OCI-LY7 (cell line): ENCODE measurements at regions not wholly inside any gene's neighbourhood (a gene's known extent, or its start where the extent isn't known, plus 50 kb on each side); places are given as distances from the start of the nearest gene placed in this dataset.
"Not testable (repeated sequence)": the region's sequence is repeated elsewhere in the genome, so short reads cannot be mapped to it uniquely, and the experiment has no call there.

Experiments
- BruUV-seq: library from RNA; stranded (reverse); fragments of 400-500 nt; replicated peaks from 2 replicates; lab custom pipeline; 2021; lab: Mats Ljungman, UMichigan
- CTCF ChIA-PET: fragments of 300-600 bp; sonication (Branson Sonifier 250); formaldehyde crosslinking; loops from one replicate; lab custom pipeline; 2022; ENCODE audit warnings: antibody characterized with exemption; ENCODE audit not compliant: unreplicated experiment; lab: Charles Lee
- POLR2A ChIA-PET: fragments of 300-600 bp; sonication (Branson Sonifier 250); formaldehyde crosslinking; loops from one replicate; lab custom pipeline; 2022; ENCODE audit warnings: antibody characterized with exemption; lab: Charles Lee
- DNase-seq: peaks from one replicate; pipeline ENCODE4 v3.0.0-alpha.2; 2015; ENCODE audit warnings: low spot score
- H2AFZ ChIP-seq: fragments of 200-600 bp; sonication (generic), shearing (Covaris generic); 2 replicates; pipeline ENCODE4 v1.6.1; 2014; ENCODE audit warnings: mild to moderate bottlenecking, antibody characterized with exemption, low read length, moderate library complexity
- H3K27ac ChIP-seq: fragments of 200-600 bp; sonication (generic); 2 replicates; pipeline ENCODE4 v1.5.1; 2014; ENCODE audit warnings: mixed run types, low read depth, mild to moderate bottlenecking, moderate library complexity, low read length, inconsistent platforms; ENCODE audit not compliant: poor library complexity, severe bottlenecking
- H3K36me3 ChIP-seq: fragments of 200-600 bp; sonication (generic); 2 replicates; pipeline ENCODE4 v1.6.1; 2014; ENCODE audit warnings: mild to moderate bottlenecking, antibody characterized with exemption, low read length, moderate library complexity, mixed read lengths; ENCODE audit not compliant: insufficient read depth
- H3K4me1 ChIP-seq: fragments of 200-600 bp; sonication (generic); 2 replicates; pipeline ENCODE4 v1.5.1; 2014; ENCODE audit warnings: mild to moderate bottlenecking, low read length; ENCODE audit not compliant: insufficient read depth, poor library complexity, severe bottlenecking
- H3K4me2 ChIP-seq: fragments of 200-600 bp; sonication (generic); 2 replicates; pipeline ENCODE4 v1.6.1; 2014; ENCODE audit warnings: mild to moderate bottlenecking, low read length
- H3K4me3 ChIP-seq: fragments of 200-600 bp; sonication (generic); 2 replicates; pipeline ENCODE4 v1.5.1; 2014; ENCODE audit warnings: mild to moderate bottlenecking, low read depth, low read length; ENCODE audit not compliant: poor library complexity, severe bottlenecking
- H3K79me2 ChIP-seq: fragments of 200-600 bp; sonication (generic); 2 replicates; pipeline ENCODE4 v1.6.1; 2016; ENCODE audit warnings: low read depth, mild to moderate bottlenecking, low read length, moderate library complexity, mixed read lengths; ENCODE audit not compliant: insufficient read depth
- H3K9me2 ChIP-seq: fragments of 200-600 bp; sonication (generic); 2 replicates; pipeline ENCODE4 v1.6.1; 2016; ENCODE audit warnings: mild to moderate bottlenecking, low read length, mixed read lengths; ENCODE audit not compliant: insufficient read depth
- H3K9me3 ChIP-seq: fragments of 200-600 bp; sonication (generic); 2 replicates; pipeline ENCODE4 v1.6.1; 2014; ENCODE audit warnings: mild to moderate bottlenecking, mixed run types, low read length, mixed read lengths
- H4K20me1 ChIP-seq: fragments of 200-600 bp; sonication (generic); 2 replicates; pipeline ENCODE4 v1.6.1; 2014; ENCODE audit warnings: mild to moderate bottlenecking, antibody characterized with exemption, low read length, moderate library complexity, mixed read lengths; ENCODE audit not compliant: insufficient read depth
- CTCF ChIP-seq: fragments of 200-600 bp; sonication (generic); conservative IDR thresholded peaks from 2 replicates; pipeline ENCODE4 v1.5.1; 2014; ENCODE audit warnings: mild to moderate bottlenecking, antibody characterized with exemption, low read length, moderate library complexity, mixed read lengths
- EZH2phosphoT487 ChIP-seq: fragments of 200-600 bp; sonication (generic); IDR thresholded peaks from 2 replicates; pipeline ENCODE4 v1.6.1; 2018; ENCODE audit warnings: low read depth, borderline replicate concordance, mild to moderate bottlenecking, mixed run types, antibody characterized with exemption, low read length, moderate library complexity, mixed read lengths
- intact Hi-C: fragments of 100-400 bp; cut with micrococcal nuclease; formaldehyde crosslinking; loops from one replicate; pipeline ENCODE4 v1.10.0; 2022; ENCODE audit not compliant: unreplicated experiment

GRCh38 chr6:169918239-169918953 lies 167.0 kb downstream of the ERMARD start:
- Histone ChIP-seq H2AFZ (no peak overlapping the region), H3K79me2 (no peaks in the 10 kb centered on the region), H3K4me3 (no peak overlapping the region), H3K27ac (no peak overlapping the region), H4K20me1 (no peaks in the 10 kb centered on the region), H3K9me3 (no peaks in the 10 kb centered on the region), H3K4me2 (no peak overlapping the region), H3K4me1 (no peaks in the 10 kb centered on the region), H3K9me2 (no peaks in the 10 kb centered on the region), H3K36me3 (no peaks in the 10 kb centered on the region)
- BruUV-seq, result no TSS peak
- TF ChIP-seq EZH2phosphoT487, result no peak
- no peak for TF ChIP-seq CTCF
- no peak for DNase-seq
- ChIA-PET POLR2A (interaction anchor here (0.8 kb wide), 1 partner anchor 14 kb away, joined by 3 read pairs; no protein-coding TSS in a partner anchor), CTCF (no interaction called here)
- intact Hi-C loops, result no loop called here

GRCh38 chr6:169917153-169917552 lies 165.7 kb downstream of the ERMARD start:
- H3K79me2 ChIP-seq, result no peaks in the 10 kb centered on the region
- H3K9me2 ChIP-seq, result no peaks in the 10 kb centered on the region
- no peak overlapping the region for H2AFZ ChIP-seq
- CTCF ChIA-PET, result no interaction called here
- H3K36me3 ChIP-seq, result no peaks in the 10 kb centered on the region
- H3K4me1 ChIP-seq, result no peaks in the 10 kb centered on the region
- no TSS peak for BruUV-seq
- intact Hi-C loops, result no loop called here
- H3K27ac ChIP-seq, result no peak overlapping the region
- TF ChIP-seq EZH2phosphoT487, result no peak
- no peak overlapping the region for H3K4me2 ChIP-seq
- H3K9me3 ChIP-seq, result no peaks in the 10 kb centered on the region
- H4K20me1 ChIP-seq, result no peaks in the 10 kb centered on the region
- POLR2A ChIA-PET, result no interaction called here
- DNase-seq, result no peak
- no peak overlapping the region for H3K4me3 ChIP-seq

- no peaks in the 10 kb centered on the region for H3K9me3 ChIP-seq
- ChIA-PET CTCF (no interaction called here), POLR2A (no interaction called here)
- H3K9me2 ChIP-seq, result no peaks in the 10 kb centered on the region
- H3K4me2 ChIP-seq, result no peak overlapping the region
- no peak overlapping the region for H3K4me3 ChIP-seq
- no peak overlapping the region for H3K27ac ChIP-seq
- no peaks in the 10 kb centered on the region for H3K36me3 ChIP-seq
- TF ChIP-seq EZH2phosphoT487 (no peak), CTCF (no peak)
- H3K4me1 ChIP-seq, result no peaks in the 10 kb centered on the region
- no peak overlapping the region for H2AFZ ChIP-seq
- H3K79me2 ChIP-seq, result no peaks in the 10 kb centered on the region
- intact Hi-C loops, result no loop called here
- no peak for DNase-seq
- no peaks in the 10 kb centered on the region for H4K20me1 ChIP-seq
- no TSS peak for BruUV-seq
Observed at GRCh38 chr6:169915769-169916550, 164.5 kb downstream of the ERMARD start.

- H3K9me2 ChIP-seq, DNase-seq, H3K4me2 ChIP-seq, H3K9me3 ChIP-seq, H3K79me2 ChIP-seq, H2AFZ ChIP-seq, H3K27ac ChIP-seq, H3K4me3 ChIP-seq, BruUV-seq, POLR2A ChIA-PET, H4K20me1 ChIP-seq, intact Hi-C loops, H3K36me3 ChIP-seq, H3K4me1 ChIP-seq: not testable (repeated sequence)
- CTCF ChIA-PET, result interaction anchor here (0.6 kb wide), 1 partner anchor 695 kb away, joined by 10 read pairs; no protein-coding TSS in a partner anchor
Observed at GRCh38 chr6:169913745-169914144, 162.3 kb downstream of the ERMARD start.
